Inferior parietal cortex (tissue), 1 donor: ENCODE measurements at regions not wholly inside any gene's neighbourhood (a gene's known extent, or its start where the extent isn't known, plus 50 kb on each side); places are given as distances from the start of the nearest gene placed in this dataset.
"Not testable (repeated sequence)": the region's sequence is repeated elsewhere in the genome, so short reads cannot be mapped to it uniquely, and the experiment has no call there.

ENCODE experiments used
- DNase-seq: peaks from one replicate; pipeline ENCODE4 v3.0.0-alpha.2; 2016; ENCODE audit errors: extremely low spot score

GRCh38 chr2:56510610-56511009 lies 326.8 kb downstream of the CCDC85A start:
- DNase-seq, result no peak

DNA sequence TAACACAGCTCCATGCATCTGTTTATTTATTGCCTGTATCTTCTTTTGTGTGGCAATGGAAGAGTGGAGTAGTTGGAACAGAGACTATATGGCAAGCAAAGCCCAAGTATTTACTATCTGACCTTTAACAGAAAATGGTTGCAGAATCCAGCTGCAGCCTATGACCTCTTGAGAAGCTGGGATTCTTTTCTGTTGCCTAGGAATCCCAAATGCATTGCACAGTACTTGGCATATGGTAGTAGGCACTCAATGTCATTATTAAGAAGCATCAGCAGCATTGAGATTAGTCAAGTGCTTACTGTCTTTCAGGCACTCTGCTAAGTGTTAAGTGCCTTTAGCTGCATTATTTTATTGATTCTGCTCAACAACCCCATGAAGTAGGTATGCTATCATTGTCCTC lies 331.6 kb downstream of the CCDC85A start:
- DNase-seq, result no peak

DNA sequence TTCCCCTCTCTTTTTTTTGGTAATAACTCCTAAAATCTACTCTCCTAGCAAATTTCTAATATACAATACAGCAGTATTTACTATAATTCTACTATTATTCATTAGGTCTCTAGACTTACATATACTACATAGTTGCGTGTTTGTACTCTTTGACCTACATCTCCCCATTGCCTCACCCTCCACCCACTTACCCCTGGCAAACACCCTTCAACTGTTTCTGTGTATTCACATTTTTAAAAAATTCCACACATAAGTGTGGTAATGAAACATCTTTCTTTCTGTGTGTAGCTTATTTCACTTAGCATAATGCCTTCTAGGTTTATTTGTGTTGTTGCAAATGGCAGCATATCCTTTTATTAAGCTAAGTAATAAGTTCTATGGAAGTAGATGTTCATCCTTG lies 336.0 kb downstream of the CCDC85A start:
- DNase-seq, result no peak

DNA sequence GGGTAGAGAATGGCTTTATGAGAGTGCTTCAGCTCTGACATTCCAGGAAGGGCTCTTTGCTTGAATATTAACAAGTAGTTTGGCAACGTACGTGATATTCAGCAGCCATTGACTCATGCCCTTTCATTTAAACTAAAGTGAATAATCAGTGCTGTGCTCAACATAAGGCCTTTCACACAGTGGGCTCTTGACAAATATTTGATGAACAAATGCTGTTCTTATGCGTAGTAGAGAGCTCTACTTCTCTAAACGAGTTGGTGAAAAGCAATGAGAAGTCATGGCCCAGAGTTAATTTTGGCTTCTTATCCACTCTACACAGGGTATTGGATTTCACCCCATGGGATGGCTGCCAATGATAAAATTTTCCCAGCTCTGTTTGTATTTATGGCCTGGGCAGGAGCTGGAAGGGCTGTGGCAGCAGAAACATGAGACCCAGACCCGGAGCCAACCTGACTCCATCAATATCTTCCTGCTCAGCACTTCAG lies 338.9 kb downstream of the CCDC85A start:
- DNase-seq, result no peak

GRCh38 chr2:56523816-56524215 lies 340.0 kb downstream of the CCDC85A start:
- no peak for DNase-seq

DNA sequence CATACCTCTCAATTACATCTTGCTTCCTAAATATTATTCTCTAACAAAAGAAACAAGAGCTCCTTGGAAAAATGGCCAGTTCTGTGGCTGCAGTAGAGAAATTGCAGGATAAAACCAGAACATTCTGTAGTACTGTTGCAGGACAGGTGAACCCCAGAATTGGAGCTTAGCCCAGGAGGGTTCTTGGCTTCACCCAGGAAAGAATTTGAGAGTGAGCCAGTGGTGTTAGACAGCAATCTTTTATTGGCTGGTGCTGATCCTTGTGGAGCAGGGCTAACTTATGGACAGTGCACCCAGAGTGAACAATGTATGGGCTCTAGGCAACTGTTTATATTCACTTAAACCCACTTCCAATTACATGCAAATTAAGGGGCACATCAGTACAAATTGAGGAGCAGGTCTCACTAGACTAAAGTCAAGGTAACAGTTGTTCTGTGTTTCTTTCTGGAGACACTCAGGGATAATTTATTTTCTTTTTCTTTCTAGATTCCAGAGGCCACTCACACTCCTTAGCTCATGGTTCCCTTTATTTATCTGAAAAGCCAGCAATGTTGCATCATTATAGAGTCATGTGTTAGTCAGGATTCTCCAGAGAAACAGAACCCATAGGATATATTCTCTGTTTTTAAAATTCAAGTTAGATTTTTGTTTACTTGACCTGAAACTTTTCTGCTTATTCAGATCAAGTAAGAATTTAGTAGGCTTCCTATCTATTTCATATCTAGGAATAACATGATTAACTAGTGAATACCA lies 348.1 kb downstream of the CCDC85A start:
- DNase-seq, result no peak

- DNase-seq, result no peak
These were observed 350.5 kb downstream of the CCDC85A start for GRCh38 chr2:56534321-56534720.

- DNase-seq, result no peak
These were observed 354.0 kb downstream of the CCDC85A start for GRCh38 chr2:56537756-56538155.

DNA sequence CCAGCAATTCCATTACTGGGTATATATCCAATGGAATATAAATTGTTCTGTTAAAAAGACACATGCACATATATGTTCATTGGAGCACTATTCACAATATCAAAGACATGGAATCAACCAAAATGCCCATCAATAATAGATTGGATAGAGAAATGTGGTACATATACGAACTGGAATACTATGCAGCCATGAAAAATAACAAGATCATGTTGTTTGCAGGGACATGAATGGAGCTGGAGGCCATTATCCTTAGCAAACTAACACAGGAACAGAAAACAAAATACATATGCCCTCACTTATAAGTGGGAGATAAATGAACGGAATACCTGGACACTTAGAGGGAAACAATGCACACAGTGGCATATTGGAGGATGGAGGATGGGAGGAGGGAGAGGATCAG lies 355.8 kb downstream of the CCDC85A start:
- no peak for DNase-seq

GRCh38 chr2:56540467-56540866 lies 356.7 kb downstream of the CCDC85A start:
- no peak for DNase-seq

DNA sequence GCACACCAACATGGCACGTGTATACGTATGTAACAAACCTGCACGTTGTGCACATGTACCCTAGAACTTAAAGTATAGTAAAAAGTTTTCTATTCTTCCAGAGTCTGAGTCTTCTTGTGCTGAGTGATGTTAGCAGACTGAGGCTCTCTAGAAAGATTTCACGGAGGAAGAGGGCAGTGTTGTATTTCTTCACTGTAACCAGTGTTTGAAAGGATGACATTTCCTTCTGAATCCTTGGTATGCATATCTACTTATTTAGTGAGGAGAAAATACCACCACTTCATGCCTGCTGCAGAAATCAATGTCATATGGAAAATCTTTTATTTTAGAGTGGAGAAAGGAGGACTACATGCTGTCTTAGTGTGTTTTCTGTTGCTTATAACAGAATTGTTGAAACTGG lies 357.1 kb downstream of the CCDC85A start:
- no peak for DNase-seq

- DNase-seq, result no peak
These were observed 358.4 kb downstream of the CCDC85A start for GRCh38 chr2:56542213-56542612.

DNA sequence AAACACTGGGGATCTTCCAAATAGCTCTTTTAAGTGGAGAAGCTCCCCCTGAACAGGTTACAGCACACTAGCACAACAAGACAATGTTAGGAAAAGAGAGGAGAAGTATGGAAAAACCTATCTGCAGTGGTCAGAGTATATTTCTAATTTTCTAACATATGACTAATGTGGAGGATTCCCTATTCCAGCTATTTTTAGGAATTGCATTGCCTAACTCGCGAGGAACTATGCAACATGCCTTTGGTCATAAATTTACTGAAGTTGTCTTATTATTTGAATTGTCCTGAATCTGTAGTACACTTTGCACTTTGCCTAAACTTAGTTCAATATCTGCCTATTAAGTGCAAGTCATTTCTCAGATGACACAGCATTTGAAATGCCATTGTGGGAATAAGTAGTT lies 381.4 kb downstream of the CCDC85A start:
- DNase-seq, result no peak

DNA sequence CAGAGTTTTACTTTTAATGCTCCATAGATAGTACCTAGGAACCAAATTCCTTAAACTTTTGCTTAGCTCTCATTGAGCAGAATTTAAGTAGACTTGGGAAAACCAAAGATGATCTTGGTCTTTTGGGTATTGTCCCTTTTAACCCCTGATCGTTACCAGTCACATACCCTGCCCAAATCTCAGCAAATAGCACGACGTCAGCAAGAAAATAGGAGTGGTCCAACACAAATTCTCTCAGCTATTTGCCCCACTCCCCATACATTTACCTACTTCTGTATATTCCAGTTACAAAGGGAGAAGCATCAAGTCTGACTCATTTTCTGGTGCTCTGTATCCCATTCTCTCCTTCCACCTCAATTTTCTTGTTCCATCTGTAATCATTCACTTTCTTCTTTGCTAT lies 387.3 kb downstream of the CCDC85A start:
- DNase-seq, result no peak

GRCh38 chr2:56576001-56576400 lies 392.2 kb downstream of the CCDC85A start:
- DNase-seq, result no peak

- DNase-seq, result no peak
These were observed 396.5 kb downstream of the CCDC85A start for GRCh38 chr2:56580242-56580641.

DNA sequence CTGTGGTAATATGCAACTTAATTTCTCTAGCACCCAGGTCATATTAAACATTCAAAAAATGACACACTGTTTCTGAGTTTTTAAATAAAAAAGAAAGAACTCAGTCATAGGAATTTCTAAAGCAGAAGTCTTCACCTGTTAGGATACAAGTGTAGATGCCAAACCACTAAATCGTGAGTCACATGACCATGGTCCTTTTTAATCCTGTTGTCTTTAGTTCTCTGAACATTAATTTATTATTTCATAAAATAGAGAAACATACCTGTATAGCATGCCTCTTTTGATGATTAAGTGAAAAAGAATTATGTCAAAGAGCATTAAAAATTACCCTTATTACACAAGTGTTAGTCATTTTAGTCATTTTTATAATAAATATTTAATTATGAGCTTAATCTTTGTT lies 398.8 kb downstream of the CCDC85A start:
- DNase-seq, result no peak

GRCh38 chr2:56583796-56584315 lies 400.1 kb downstream of the CCDC85A start:
- DNase-seq, result no peak

- no peak for DNase-seq
These were observed 403.7 kb downstream of the CCDC85A start for GRCh38 chr2:56587456-56587855.

DNA sequence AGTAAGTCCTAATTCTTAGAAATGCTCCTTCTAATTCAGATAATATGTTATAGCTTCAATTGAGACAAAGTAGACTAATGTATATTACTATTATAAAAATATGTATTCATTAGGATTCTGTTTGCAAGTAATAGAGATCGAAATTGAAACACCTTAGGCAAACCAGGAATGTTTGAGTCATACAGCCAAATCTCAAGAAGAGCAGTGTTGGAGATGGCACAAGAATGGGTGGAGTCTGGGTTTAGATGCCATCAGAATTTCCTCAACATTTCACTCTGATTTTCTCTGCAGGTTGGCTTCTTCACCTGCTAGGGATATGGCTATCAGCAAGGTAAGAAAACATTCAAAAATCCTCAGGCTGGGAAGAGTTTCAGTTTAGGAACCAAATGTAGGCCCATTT lies 405.4 kb downstream of the CCDC85A start:
- DNase-seq, result no peak

GRCh38 chr2:56589835-56590234 lies 406.0 kb downstream of the CCDC85A start:
- DNase-seq, result no peak

- DNase-seq, result no peak
These were observed 406.8 kb downstream of the CCDC85A start for GRCh38 chr2:56590611-56591010.

- DNase-seq, result not testable (repeated sequence)
These were observed 422.3 kb downstream of the CCDC85A start for GRCh38 chr2:56606086-56606485.

DNA sequence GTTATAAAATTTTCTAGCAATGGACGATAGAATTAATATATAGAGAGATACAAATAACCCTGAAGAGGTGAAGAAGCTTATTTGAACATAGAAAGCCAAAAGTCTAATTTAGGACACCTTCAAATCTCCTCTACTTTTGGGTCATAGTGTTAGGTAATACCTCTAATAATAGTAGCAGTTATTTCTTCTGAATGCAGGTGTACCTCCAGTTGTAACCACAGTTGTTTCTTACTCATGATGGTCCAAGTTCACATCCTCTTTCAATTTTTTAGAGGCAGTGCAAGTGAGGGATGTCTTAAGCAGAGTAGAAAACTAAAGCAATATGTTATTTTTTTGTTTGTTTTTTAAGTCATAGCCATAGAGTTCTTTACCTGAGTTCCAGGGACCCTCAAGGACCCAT lies 429.5 kb downstream of the CCDC85A start:
- DNase-seq, result no peak
